ENCODE measurements at regions not wholly inside any gene's neighbourhood (a gene's known extent, or its start where the extent isn't known, plus 50 kb on each side); places are given as distances from the start of the nearest gene placed in this dataset.
"Not testable (repeated sequence)": the region's sequence is repeated elsewhere in the genome, so short reads cannot be mapped to it uniquely, and the experiment has no call there.

GRCh38 chr9:39649029-39649428, 293.6 kb downstream of the SPATA31A1 start:
- POLR2A ChIA-PET (ENCODE audit: partially characterized antibody); H3K4me3 ChIP-seq (ENCODE audit: low read length in 2 of 2); H3K27me3 Mint-ChIP-seq; H3K27ac ChIP-seq (ENCODE audit: low read depth, low read length); H3K4me1 ChIP-seq (ENCODE audit: insufficient read depth, low read length); CTCF ChIA-PET (ENCODE audit: partially characterized antibody); H3K4me3 Mint-ChIP-seq; H3K9me3 Mint-ChIP-seq; H3K4me1 Mint-ChIP-seq; H3K36me3 ChIP-seq (ENCODE audit: insufficient read depth, low read length); H3K9me3 ChIP-seq (ENCODE audit: control insufficient read depth in 1 of 2, low read length in 2 of 2); H3K36me3 Mint-ChIP-seq; intact Hi-C loops (cut with micrococcal nuclease); DNase-seq; H3K27ac Mint-ChIP-seq; H3K27me3 ChIP-seq (ENCODE audit: insufficient read depth, low read length): not testable (repeated sequence)

- H3K36me3 ChIP-seq (ENCODE audit: insufficient read depth, low read length); DNase-seq; H3K4me1 Mint-ChIP-seq; H3K4me3 ChIP-seq (ENCODE audit: low read length in 2 of 2); POLR2A ChIA-PET (ENCODE audit: partially characterized antibody); H3K27ac Mint-ChIP-seq; H3K4me1 ChIP-seq (ENCODE audit: insufficient read depth, low read length); H3K36me3 Mint-ChIP-seq; H3K4me3 Mint-ChIP-seq; H3K27me3 ChIP-seq (ENCODE audit: insufficient read depth, low read length); intact Hi-C loops (cut with micrococcal nuclease); H3K27me3 Mint-ChIP-seq; H3K27ac ChIP-seq (ENCODE audit: low read depth, low read length); H3K9me3 ChIP-seq (ENCODE audit: control insufficient read depth in 1 of 2, low read length in 2 of 2); H3K9me3 Mint-ChIP-seq; CTCF ChIA-PET (ENCODE audit: partially characterized antibody): not testable (repeated sequence)
Measured at GRCh38 chr9:39656960-39657603, 301.6 kb downstream of the SPATA31A1 start.

GRCh38 chr9:39663020-39663419, 307.6 kb downstream of the SPATA31A1 start:
- H3K27me3 Mint-ChIP-seq; H3K4me3 Mint-ChIP-seq; CTCF ChIA-PET (ENCODE audit: partially characterized antibody); H3K4me3 ChIP-seq (ENCODE audit: low read length in 2 of 2); H3K36me3 ChIP-seq (ENCODE audit: insufficient read depth, low read length); intact Hi-C loops (cut with micrococcal nuclease); DNase-seq; H3K9me3 Mint-ChIP-seq; H3K27ac Mint-ChIP-seq; H3K36me3 Mint-ChIP-seq; H3K27ac ChIP-seq (ENCODE audit: low read depth, low read length); POLR2A ChIA-PET (ENCODE audit: partially characterized antibody); H3K4me1 ChIP-seq (ENCODE audit: insufficient read depth, low read length); H3K4me1 Mint-ChIP-seq; H3K9me3 ChIP-seq (ENCODE audit: control insufficient read depth in 1 of 2, low read length in 2 of 2); H3K27me3 ChIP-seq (ENCODE audit: insufficient read depth, low read length): not testable (repeated sequence)

GRCh38 chr9:39663713-39664112, 308.2 kb downstream of the SPATA31A1 start:
- H3K4me1 Mint-ChIP-seq; POLR2A ChIA-PET (ENCODE audit: partially characterized antibody); H3K36me3 Mint-ChIP-seq; H3K4me3 ChIP-seq (ENCODE audit: low read length in 2 of 2); DNase-seq; H3K36me3 ChIP-seq (ENCODE audit: insufficient read depth, low read length); H3K27ac Mint-ChIP-seq; H3K4me3 Mint-ChIP-seq; H3K27me3 Mint-ChIP-seq; CTCF ChIA-PET (ENCODE audit: partially characterized antibody); intact Hi-C loops (cut with micrococcal nuclease); H3K27me3 ChIP-seq (ENCODE audit: insufficient read depth, low read length); H3K4me1 ChIP-seq (ENCODE audit: insufficient read depth, low read length); H3K9me3 ChIP-seq (ENCODE audit: control insufficient read depth in 1 of 2, low read length in 2 of 2); H3K27ac ChIP-seq (ENCODE audit: low read depth, low read length); H3K9me3 Mint-ChIP-seq: not testable (repeated sequence)

GRCh38 chr9:39665020-39665419, 309.6 kb downstream of the SPATA31A1 start:
- CTCF ChIA-PET (ENCODE audit: partially characterized antibody); H3K9me3 Mint-ChIP-seq; H3K36me3 ChIP-seq (ENCODE audit: insufficient read depth, low read length); H3K27me3 ChIP-seq (ENCODE audit: insufficient read depth, low read length); H3K27me3 Mint-ChIP-seq; H3K4me3 Mint-ChIP-seq; H3K9me3 ChIP-seq (ENCODE audit: control insufficient read depth in 1 of 2, low read length in 2 of 2); intact Hi-C loops (cut with micrococcal nuclease); H3K4me3 ChIP-seq (ENCODE audit: low read length in 2 of 2); H3K4me1 Mint-ChIP-seq; POLR2A ChIA-PET (ENCODE audit: partially characterized antibody); H3K27ac Mint-ChIP-seq; H3K27ac ChIP-seq (ENCODE audit: low read depth, low read length); H3K4me1 ChIP-seq (ENCODE audit: insufficient read depth, low read length); DNase-seq; H3K36me3 Mint-ChIP-seq: not testable (repeated sequence)

- CTCF ChIA-PET (ENCODE audit: partially characterized antibody); H3K4me1 Mint-ChIP-seq; H3K9me3 Mint-ChIP-seq; H3K36me3 ChIP-seq (ENCODE audit: insufficient read depth, low read length); H3K4me1 ChIP-seq (ENCODE audit: insufficient read depth, low read length); H3K4me3 ChIP-seq (ENCODE audit: low read length in 2 of 2); H3K27ac Mint-ChIP-seq; POLR2A ChIA-PET (ENCODE audit: partially characterized antibody); H3K27me3 Mint-ChIP-seq; DNase-seq; H3K27me3 ChIP-seq (ENCODE audit: insufficient read depth, low read length); intact Hi-C loops (cut with micrococcal nuclease); H3K27ac ChIP-seq (ENCODE audit: low read depth, low read length); H3K9me3 ChIP-seq (ENCODE audit: control insufficient read depth in 1 of 2, low read length in 2 of 2); H3K36me3 Mint-ChIP-seq: not testable (repeated sequence)
- H3K4me3 Mint-ChIP-seq: peak overlapping the region in 1 of 8 donors; percentile 41
Measured at GRCh38 chr9:39674437-39675210, 319.2 kb downstream of the SPATA31A1 start.

- H3K9me3 Mint-ChIP-seq; DNase-seq; H3K36me3 ChIP-seq (ENCODE audit: insufficient read depth, low read length); H3K4me1 ChIP-seq (ENCODE audit: insufficient read depth, low read length); CTCF ChIA-PET (ENCODE audit: partially characterized antibody); intact Hi-C loops (cut with micrococcal nuclease); POLR2A ChIA-PET (ENCODE audit: partially characterized antibody); H3K27me3 Mint-ChIP-seq; H3K27me3 ChIP-seq (ENCODE audit: insufficient read depth, low read length); H3K27ac Mint-ChIP-seq; H3K36me3 Mint-ChIP-seq; H3K4me1 Mint-ChIP-seq; H3K27ac ChIP-seq (ENCODE audit: low read depth, low read length); H3K9me3 ChIP-seq (ENCODE audit: control insufficient read depth in 1 of 2, low read length in 2 of 2); H3K4me3 ChIP-seq (ENCODE audit: low read length in 2 of 2): not testable (repeated sequence)
- peak overlapping the region in 1 of 8 donors; percentile 41 for H3K4me3 Mint-ChIP-seq
Measured at GRCh38 chr9:39675211-39675553, 319.7 kb downstream of the SPATA31A1 start.

Data from CD4-positive, alpha-beta memory T cell (primary cell).